MM.1S (cell line): ENCODE measurements at regions not wholly inside any gene's neighbourhood (a gene's known extent, or its start where the extent isn't known, plus 50 kb on each side); places are given as distances from the start of the nearest gene placed in this dataset.

Experiments used
- DNase-seq: peaks from one replicate; pipeline ENCODE4 v3.0.0-alpha.2; 2015
- H2AFZ ChIP-seq: fragments of 300-600 bp; sonication (generic); 2 replicates; pipeline ENCODE4 v1.6.0; 2016; ENCODE audit warnings: antibody characterized with exemption, low read length
- H3F3A ChIP-seq: fragments of 300-600 bp; sonication (generic); 2 replicates; pipeline ENCODE4 v1.6.1; 2016; ENCODE audit warnings: mild to moderate bottlenecking, antibody characterized with exemption, low read length, moderate library complexity, mixed read lengths; ENCODE audit not compliant: insufficient read depth
- H3K27ac ChIP-seq: fragments of 300-600 bp; sonication (generic); 2 replicates; pipeline ENCODE4 v1.5.1; 2016; ENCODE audit warnings: mild to moderate bottlenecking, low read length
- H3K27me3 ChIP-seq: fragments of 300-600 bp; sonication (generic); replicated peaks from 2 replicates; pipeline ENCODE4 v1.6.0; 2016; ENCODE audit warnings: low read length; ENCODE audit not compliant: insufficient read depth
- H3K36me3 ChIP-seq: fragments of 300-600 bp; sonication (generic); replicated peaks from 2 replicates; pipeline ENCODE4 v1.6.1; 2016; ENCODE audit warnings: mild to moderate bottlenecking, low read length, mixed read lengths; ENCODE audit not compliant: insufficient read depth
- H3K4me1 ChIP-seq: fragments of 300-600 bp; sonication (generic); 2 replicates; pipeline ENCODE4 v1.6.1; 2016; ENCODE audit warnings: low read length, mixed read lengths
- H3K4me2 ChIP-seq: fragments of 300-600 bp; sonication (generic); 2 replicates; pipeline ENCODE4 v1.6.0; 2016; ENCODE audit warnings: low read depth, low read length
- H3K4me3 ChIP-seq: fragments of 300-600 bp; sonication (generic); 2 replicates; pipeline ENCODE4 v1.5.1; 2016; ENCODE audit warnings: low read length, mixed read lengths
- H3K79me2 ChIP-seq: fragments of 300-600 bp; sonication (generic); 2 replicates; pipeline ENCODE4 v1.6.1; 2016; ENCODE audit warnings: mixed run types, low read length, mixed read lengths
- H3K9ac ChIP-seq: fragments of 300-600 bp; sonication (generic); 2 replicates; pipeline ENCODE4 v1.6.1; 2016; ENCODE audit warnings: low read length, mixed read lengths
- H3K9me2 ChIP-seq: fragments of 300-600 bp; sonication (generic); replicated peaks from 2 replicates; pipeline ENCODE4 v1.6.1; 2016; ENCODE audit warnings: mild to moderate bottlenecking, low read length, mixed read lengths; ENCODE audit not compliant: insufficient read depth
- H3K9me3 ChIP-seq: fragments of 300-600 bp; sonication (generic); replicated peaks from 2 replicates; pipeline ENCODE4 v1.6.1; 2016; ENCODE audit warnings: mild to moderate bottlenecking, low read length, mixed read lengths; ENCODE audit not compliant: insufficient read depth
- H4K20me1 ChIP-seq: fragments of 300-600 bp; sonication (generic); 2 replicates; pipeline ENCODE4 v1.6.1; 2016; ENCODE audit warnings: mild to moderate bottlenecking, low read length, moderate library complexity, mixed read lengths; ENCODE audit not compliant: insufficient read depth
- CTCF ChIP-seq: fragments of 300-600 bp; sonication (generic); IDR thresholded peaks from 2 replicates; pipeline ENCODE4 v1.5.1; 2016; ENCODE audit warnings: antibody characterized with exemption, low read length, mixed read lengths
- EZH2 ChIP-seq: fragments of 300-600 bp; sonication (generic); optimal IDR thresholded peaks from 2 replicates; pipeline ENCODE3; 2017; ENCODE audit warnings: low read depth, mild to moderate bottlenecking, antibody characterized with exemption, low read length, mixed read lengths
- EZH2phosphoT487 ChIP-seq: fragments of 300-600 bp; sonication (generic); IDR thresholded peaks from 2 replicates; pipeline ENCODE4 v1.6.1; 2018; ENCODE audit warnings: antibody characterized with exemption, low read length

GRCh38 chr2:48112911-48113680 lies 201.4 kb upstream of the FOXN2 start:
- H3K9ac ChIP-seq = no peak overlapping the region
- H2AFZ ChIP-seq = no peak overlapping the region
- H3K4me1 ChIP-seq = peaks cover 8% of the 10 kb centered on the region; the same call in 1 of the 2 replicates
- no peak overlapping the region for H3K27ac ChIP-seq
- H3K79me2 ChIP-seq = no peaks in the 10 kb centered on the region
- no peaks in the 10 kb centered on the region for H3K9me3 ChIP-seq
- H3K27me3 ChIP-seq = no peaks in the 10 kb centered on the region
- no peaks in the 10 kb centered on the region for H3K9me2 ChIP-seq
- no peaks in the 10 kb centered on the region for H3K36me3 ChIP-seq
- DNase-seq = no peak
- no peaks in the 10 kb centered on the region for H4K20me1 ChIP-seq
- H3K4me2 ChIP-seq = no peak overlapping the region
- no peaks in the 10 kb centered on the region for H3F3A ChIP-seq
- TF ChIP-seq CTCF (no peak), EZH2phosphoT487 (no peak), EZH2 (no peak)
- no peak overlapping the region for H3K4me3 ChIP-seq

- TF ChIP-seq CTCF (no peak), EZH2 (no peak), EZH2phosphoT487 (no peak)
- H3K9ac ChIP-seq = no peak overlapping the region
- no peaks in the 10 kb centered on the region for H3K9me3 ChIP-seq
These were observed 200.7 kb upstream of the FOXN2 start for GRCh38 chr2:48113767-48114166.

GRCh38 chr2:48114256-48114655 lies 200.2 kb upstream of the FOXN2 start:
- Histone ChIP-seq H3K9me3 (no peaks in the 10 kb centered on the region), H3F3A (no peaks in the 10 kb centered on the region), H3K9me2 (no peaks in the 10 kb centered on the region), H3K36me3 (no peaks in the 10 kb centered on the region), H3K4me1 (peaks cover 8% of the 10 kb centered on the region; the same call in 1 of the 2 replicates), H3K79me2 (no peaks in the 10 kb centered on the region), H3K27ac (no peak overlapping the region), H3K4me3 (no peak overlapping the region), H3K27me3 (no peaks in the 10 kb centered on the region), H3K4me2 (no peak overlapping the region), H3K9ac (no peak overlapping the region), H2AFZ (no peak overlapping the region), H4K20me1 (no peaks in the 10 kb centered on the region)
- TF ChIP-seq EZH2 (no peak), CTCF (no peak), EZH2phosphoT487 (no peak)
- DNase-seq = no peak

More at GRCh38 chr2:48113767-48114166, 200.7 kb upstream of the FOXN2 start:
- H3K4me1 ChIP-seq = peaks cover 8% of the 10 kb centered on the region; the same call in 1 of the 2 replicates
- no peak overlapping the region for H3K4me2 ChIP-seq
- no peak overlapping the region for H3K27ac ChIP-seq
- H3K79me2 ChIP-seq = no peaks in the 10 kb centered on the region
- no peak overlapping the region for H3K4me3 ChIP-seq
- H4K20me1 ChIP-seq = no peaks in the 10 kb centered on the region
- H3K9me2 ChIP-seq = no peaks in the 10 kb centered on the region
- DNase-seq = no peak
- H3F3A ChIP-seq = no peaks in the 10 kb centered on the region
- H2AFZ ChIP-seq = no peak overlapping the region
- H3K27me3 ChIP-seq = no peaks in the 10 kb centered on the region
- H3K36me3 ChIP-seq = no peaks in the 10 kb centered on the region
